GM23338 (cell line): ENCODE measurements at regions not wholly inside any gene's neighbourhood (a gene's known extent, or its start where the extent isn't known, plus 50 kb on each side); places are given as distances from the start of the nearest gene placed in this dataset.

ENCODE experiments used
- ATAC-seq: fragments of 200-7000 bp; cut with Tn5 transposase; 3 replicates; pipeline ENCODE4 v1.9.1; 2020
- DNase-seq: peaks from one replicate; pipeline ENCODE4 v3.0.0-alpha.2; 2015; ENCODE audit warnings: low spot score
- H2AFZ ChIP-seq: fragments of 200-600 bp; sonication (generic); 2 replicates; pipeline ENCODE4 v1.8.0; 2016; ENCODE audit warnings: antibody characterized with exemption, mild to moderate bottlenecking, moderate library complexity
- H3F3A ChIP-seq: fragments of 200-600 bp; sonication (generic); replicated peaks from 2 replicates; pipeline ENCODE4 v1.8.0; 2017; ENCODE audit warnings: antibody characterized with exemption, mixed run types, low read depth
- H3K27ac ChIP-seq: fragments of 200-600 bp; sonication (generic); 2 replicates; pipeline ENCODE4 v1.6.1; 2016; ENCODE audit warnings: low read depth
- H3K27me3 ChIP-seq: fragments of 200-600 bp; sonication (generic); 2 replicates; pipeline ENCODE4 v1.8.0; 2016; ENCODE audit warnings: mild to moderate bottlenecking, mixed run types, moderate library complexity; ENCODE audit not compliant: insufficient read depth
- H3K36me3 ChIP-seq: fragments of 200-600 bp; sonication (generic); 2 replicates; pipeline ENCODE4 v1.8.0; 2016; ENCODE audit warnings: mild to moderate bottlenecking; ENCODE audit not compliant: insufficient read depth
- H3K4me1 ChIP-seq: fragments of 200-600 bp; sonication (generic); 2 replicates; pipeline ENCODE4 v1.8.0; 2016; ENCODE audit warnings: mild to moderate bottlenecking, moderate library complexity; ENCODE audit not compliant: insufficient read depth
- H3K4me2 ChIP-seq: fragments of 200-600 bp; sonication (generic); 2 replicates; pipeline ENCODE4 v1.7.1; 2017; ENCODE audit warnings: mixed run types
- H3K4me3 ChIP-seq: fragments of 200-600 bp; sonication (generic); 2 replicates; pipeline ENCODE4 v1.6.1; 2016; ENCODE audit warnings: mixed run types
- H3K79me2 ChIP-seq: fragments of 200-600 bp; sonication (generic); replicated peaks from 2 replicates; pipeline ENCODE4 v1.8.0; 2017; ENCODE audit warnings: mild to moderate bottlenecking; ENCODE audit not compliant: insufficient read depth
- H3K9me2 ChIP-seq: fragments of 200-600 bp; sonication (generic); 2 replicates; pipeline ENCODE4 v1.8.0; 2017; ENCODE audit not compliant: insufficient read depth
- H4K20me1 ChIP-seq: fragments of 200-600 bp; sonication (generic); replicated peaks from 2 replicates; pipeline ENCODE4 v1.8.0; 2017; ENCODE audit warnings: mild to moderate bottlenecking; ENCODE audit not compliant: insufficient read depth
- H3K27ac Mint-ChIP-seq: 2 replicates; pipeline ENCODE4 v1.8.0; 2020; ENCODE audit warnings: inconsistent platforms, mild to moderate bottlenecking, moderate library complexity, mixed read lengths
- H3K27me3 Mint-ChIP-seq: 3 replicates; pipeline ENCODE4 v1.8.0; 2022; ENCODE audit warnings: low read depth, mild to moderate bottlenecking, moderate library complexity, mixed read lengths, inconsistent platforms; ENCODE audit not compliant: insufficient read depth, poor library complexity
- H3K36me3 Mint-ChIP-seq: 3 replicates; pipeline ENCODE4 v1.8.0; 2021; ENCODE audit warnings: low read depth, mild to moderate bottlenecking, inconsistent platforms, moderate library complexity, mixed read lengths
- H3K4me1 Mint-ChIP-seq: 3 replicates; pipeline ENCODE4 v1.8.0; 2020; ENCODE audit warnings: mild to moderate bottlenecking, inconsistent platforms, mixed read lengths
- H3K4me3 Mint-ChIP-seq: 3 replicates; pipeline ENCODE4 v1.8.0; 2021; ENCODE audit warnings: moderate library complexity, mild to moderate bottlenecking, inconsistent platforms, mixed read lengths
- H3K9me3 Mint-ChIP-seq: 3 replicates; pipeline ENCODE4 v1.8.0; 2020; ENCODE audit warnings: moderate library complexity, mild to moderate bottlenecking, inconsistent platforms, mixed read lengths
- CREB1 ChIP-seq: fragments of 250-450 bp; sonication (Bioruptor Pico); IDR thresholded peaks from 2 replicates; pipeline ENCODE4 v1.5.0; 2020; ENCODE audit warnings: low read depth, mild to moderate bottlenecking, moderate library complexity
- CTCF ChIP-seq, 2 experiments: fragments of 200-600 bp in 1 of 2; sonication (generic) in 1 of 2; conservative IDR thresholded peaks; 2 replicates each; pipeline versions ENCODE4 v1.5.1 to v1.6.1; 2016 to 2017; ENCODE audit warnings: antibody characterized with exemption in 2 of 2, low read depth in 2 of 2, mild to moderate bottlenecking in 2 of 2, moderate library complexity in 1 of 2
- EZH2 ChIP-seq: fragments of 200-600 bp; sonication (generic); IDR thresholded peaks from one replicate; pipeline ENCODE4 v1.8.0; 2017; ENCODE audit warnings: antibody characterized with exemption, mild to moderate bottlenecking, low read depth; ENCODE audit not compliant: unreplicated experiment
- JUNB ChIP-seq: IDR thresholded peaks from one replicate; pipeline ENCODE4 v1.6.1; 2016; ENCODE audit warnings: antibody characterized with exemption; ENCODE audit not compliant: unreplicated experiment
- NANOG ChIP-seq: IDR thresholded peaks from 2 replicates; pipeline ENCODE4 v1.6.1; 2016; ENCODE audit warnings: antibody characterized with exemption, borderline replicate concordance
- POLR2AphosphoS5 ChIP-seq: IDR thresholded peaks from 2 replicates; pipeline ENCODE4 v1.6.1; 2016; ENCODE audit warnings: antibody characterized with exemption, low read depth
- ZNF331 ChIP-seq: fragments of 250-450 bp; sonication (Bioruptor Pico); IDR thresholded peaks from 2 replicates; pipeline ENCODE4 v1.5.0; 2020; ENCODE audit warnings: low read depth, mild to moderate bottlenecking, moderate library complexity
- ZNF462 ChIP-seq: fragments of 250-450 bp; sonication (Bioruptor Pico); IDR thresholded peaks from 2 replicates; pipeline ENCODE4 v1.5.0; 2020; ENCODE audit warnings: mild to moderate bottlenecking, moderate library complexity
- TF ChIP-seq, protein P1 (sequence below): IDR thresholded peaks from one replicate; pipeline ENCODE4 v1.6.1; 2018; ENCODE audit warnings: antibody characterized with exemption; ENCODE audit not compliant: unreplicated experiment

- TF ChIP-seq, protein P1, sequence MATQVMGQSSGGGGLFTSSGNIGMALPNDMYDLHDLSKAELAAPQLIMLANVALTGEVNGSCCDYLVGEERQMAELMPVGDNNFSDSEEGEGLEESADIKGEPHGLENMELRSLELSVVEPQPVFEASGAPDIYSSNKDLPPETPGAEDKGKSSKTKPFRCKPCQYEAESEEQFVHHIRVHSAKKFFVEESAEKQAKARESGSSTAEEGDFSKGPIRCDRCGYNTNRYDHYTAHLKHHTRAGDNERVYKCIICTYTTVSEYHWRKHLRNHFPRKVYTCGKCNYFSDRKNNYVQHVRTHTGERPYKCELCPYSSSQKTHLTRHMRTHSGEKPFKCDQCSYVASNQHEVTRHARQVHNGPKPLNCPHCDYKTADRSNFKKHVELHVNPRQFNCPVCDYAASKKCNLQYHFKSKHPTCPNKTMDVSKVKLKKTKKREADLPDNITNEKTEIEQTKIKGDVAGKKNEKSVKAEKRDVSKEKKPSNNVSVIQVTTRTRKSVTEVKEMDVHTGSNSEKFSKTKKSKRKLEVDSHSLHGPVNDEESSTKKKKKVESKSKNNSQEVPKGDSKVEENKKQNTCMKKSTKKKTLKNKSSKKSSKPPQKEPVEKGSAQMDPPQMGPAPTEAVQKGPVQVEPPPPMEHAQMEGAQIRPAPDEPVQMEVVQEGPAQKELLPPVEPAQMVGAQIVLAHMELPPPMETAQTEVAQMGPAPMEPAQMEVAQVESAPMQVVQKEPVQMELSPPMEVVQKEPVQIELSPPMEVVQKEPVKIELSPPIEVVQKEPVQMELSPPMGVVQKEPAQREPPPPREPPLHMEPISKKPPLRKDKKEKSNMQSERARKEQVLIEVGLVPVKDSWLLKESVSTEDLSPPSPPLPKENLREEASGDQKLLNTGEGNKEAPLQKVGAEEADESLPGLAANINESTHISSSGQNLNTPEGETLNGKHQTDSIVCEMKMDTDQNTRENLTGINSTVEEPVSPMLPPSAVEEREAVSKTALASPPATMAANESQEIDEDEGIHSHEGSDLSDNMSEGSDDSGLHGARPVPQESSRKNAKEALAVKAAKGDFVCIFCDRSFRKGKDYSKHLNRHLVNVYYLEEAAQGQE, result no peak
- no peak for TF ChIP-seq CTCF (conservative IDR thresholded peaks at IDR 0.05; ENCODE audit: low read depth in 2 of 2)
These were observed 442.0 kb downstream of the MED13L start (continued) for GRCh38 chr12:115835445-115835844.

- no peak overlapping the region for H3K4me2 ChIP-seq
- Mint-ChIP-seq H3K4me3 (no peak overlapping the region), H3K27me3 (peaks cover 3% of the 10 kb centered on the region), H3K4me1 (no peaks in the 10 kb centered on the region), H3K9me3 (no peaks in the 10 kb centered on the region), H3K36me3 (no peaks in the 10 kb centered on the region), H3K27ac (no peak overlapping the region)
- no peaks in the 10 kb centered on the region for H3K4me1 ChIP-seq
- H3K4me3 ChIP-seq, result no peak overlapping the region
- H2AFZ ChIP-seq, result no peak overlapping the region
- H3K27ac ChIP-seq, result no peak overlapping the region
- H3K79me2 ChIP-seq, result no peaks in the 10 kb centered on the region
- ATAC-seq, result no peak
- H4K20me1 ChIP-seq, result no peaks in the 10 kb centered on the region; the same call in 1 of the 2 replicates
- no peaks in the 10 kb centered on the region for H3K9me2 ChIP-seq
- no peaks in the 10 kb centered on the region for H3K36me3 ChIP-seq
- H3F3A ChIP-seq, result no peaks in the 10 kb centered on the region
- DNase-seq, result no peak
- H3K27me3 ChIP-seq, result no peaks in the 10 kb centered on the region
- TF ChIP-seq CTCF (conservative IDR thresholded peaks at IDR 0.05; ENCODE audit: low read depth in 2 of 2), result no peak
- TF ChIP-seq CREB1 (CRISPR knock-in tag), result no peak
- no peak for TF ChIP-seq NANOG
- no peak for TF ChIP-seq ZNF462 (CRISPR knock-in tag)
- no peak for TF ChIP-seq JUNB
- no peak for TF ChIP-seq EZH2
- TF ChIP-seq ZNF331 (CRISPR knock-in tag), result no peak
- no peak for TF ChIP-seq POLR2AphosphoS5
These were observed 443.8 kb downstream of the MED13L start for GRCh38 chr12:115833704-115834103.
